ENCODE measurements at regions not wholly inside any gene's neighbourhood (a gene's known extent, or its start where the extent isn't known, plus 50 kb on each side); places are given as distances from the start of the nearest gene placed in this dataset.

DNA sequence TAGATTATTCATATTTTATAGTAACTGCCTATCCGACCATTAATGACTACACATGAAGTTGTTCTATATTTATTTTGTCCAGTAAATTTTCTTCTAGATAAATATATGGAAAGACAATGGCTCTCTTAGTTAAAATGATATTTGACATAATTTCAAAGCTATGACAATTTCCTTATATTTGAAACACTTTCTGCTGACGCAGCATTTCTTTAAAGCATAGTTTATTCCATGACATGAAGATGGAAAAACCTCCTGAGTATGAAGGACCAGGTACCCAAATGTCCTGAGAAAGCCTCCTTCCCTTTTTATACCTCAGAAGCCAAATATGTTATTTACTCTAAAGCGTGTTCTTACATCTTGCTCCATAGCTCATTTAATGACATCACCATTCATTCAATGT is 831.6 kb downstream of the EFNB2 start:
- no peak for TF ChIP-seq CTCF (IDR thresholded peaks at IDR 0.05)
- TF ChIP-seq POLR2A (IDR thresholded peaks at IDR 0.05): no peak

Measured in thyroid gland (tissue), 4 donors.